NCI-H1930 (cell line): ENCODE measurements at regions not wholly inside any gene's neighbourhood (a gene's known extent, or its start where the extent isn't known, plus 50 kb on each side); places are given as distances from the start of the nearest gene placed in this dataset.
"Not testable (repeated sequence)": the region's sequence is repeated elsewhere in the genome, so short reads cannot be mapped to it uniquely, and the experiment has no call there.

Source experiments
- DNase-seq, 2 experiments: peaks; one replicate each; lab custom pipeline; 2025; lab: John Stamatoyannopoulos, UW

DNA sequence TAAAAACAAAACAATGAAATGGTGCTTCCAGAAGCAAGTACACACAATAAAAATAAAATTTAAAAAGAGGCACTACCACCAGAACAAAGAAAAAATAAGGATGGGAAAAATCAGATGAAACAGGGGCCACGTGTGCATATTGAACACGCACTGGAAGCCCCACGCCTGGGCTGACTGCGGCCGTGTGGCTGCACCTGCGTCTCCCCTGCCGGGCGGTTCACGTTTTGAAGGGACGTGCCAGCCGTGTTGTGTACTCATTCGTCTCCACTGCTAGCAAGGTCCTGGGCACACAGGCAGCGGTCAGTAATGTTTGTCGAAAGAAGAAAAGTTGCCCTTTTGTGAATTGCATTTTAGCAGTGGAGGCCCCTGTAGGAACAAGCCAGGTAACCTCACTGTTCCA lies 255.9 kb upstream of the RNF32 start:
- DNase-seq: no peak

DNA sequence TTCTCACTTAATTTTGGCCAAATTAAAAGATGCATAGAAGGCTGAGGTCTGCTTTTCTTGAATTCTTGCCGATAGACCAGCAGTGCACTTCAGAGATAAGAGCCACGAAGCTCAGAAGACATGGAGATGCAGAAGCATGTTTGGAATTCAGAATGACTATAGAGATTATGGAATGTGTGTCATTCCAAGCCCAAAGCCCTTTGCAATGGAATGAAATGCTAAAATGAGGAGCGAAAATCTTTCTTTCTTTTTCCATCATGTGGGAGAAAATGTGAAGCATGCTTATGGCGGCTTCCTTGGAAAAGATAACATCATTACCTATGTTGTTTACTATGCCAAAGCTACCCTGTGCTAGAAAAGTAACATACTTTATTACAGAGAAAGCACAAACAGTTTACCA lies 257.0 kb upstream of the RNF32 start:
- no peak for DNase-seq

GRCh38 chr7:156380261-156380660 lies 260.3 kb upstream of the RNF32 start:
- no peak for DNase-seq

GRCh38 chr7:156379324-156380070 lies 261.1 kb upstream of the RNF32 start:
- no peak for DNase-seq

DNA sequence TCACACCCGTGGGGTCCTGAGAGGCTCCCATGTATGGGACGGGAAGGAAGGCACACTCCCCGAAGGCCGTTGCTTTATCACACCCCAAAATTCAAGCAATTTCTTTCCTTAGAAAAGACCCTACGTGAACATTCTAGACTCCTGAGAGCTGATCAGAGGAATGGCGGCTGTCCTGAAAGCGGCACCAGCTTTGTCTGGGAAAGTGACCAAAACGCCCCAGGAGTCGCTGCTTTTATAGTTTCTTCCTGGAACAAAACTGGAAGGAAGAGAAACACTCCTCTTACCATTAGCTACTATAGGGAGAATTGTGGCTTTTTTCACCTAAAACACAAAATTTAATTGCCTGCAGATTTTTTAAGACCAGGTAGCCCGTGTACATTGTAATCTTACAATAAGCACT lies 261.8 kb upstream of the RNF32 start:
- no peak for DNase-seq

DNA sequence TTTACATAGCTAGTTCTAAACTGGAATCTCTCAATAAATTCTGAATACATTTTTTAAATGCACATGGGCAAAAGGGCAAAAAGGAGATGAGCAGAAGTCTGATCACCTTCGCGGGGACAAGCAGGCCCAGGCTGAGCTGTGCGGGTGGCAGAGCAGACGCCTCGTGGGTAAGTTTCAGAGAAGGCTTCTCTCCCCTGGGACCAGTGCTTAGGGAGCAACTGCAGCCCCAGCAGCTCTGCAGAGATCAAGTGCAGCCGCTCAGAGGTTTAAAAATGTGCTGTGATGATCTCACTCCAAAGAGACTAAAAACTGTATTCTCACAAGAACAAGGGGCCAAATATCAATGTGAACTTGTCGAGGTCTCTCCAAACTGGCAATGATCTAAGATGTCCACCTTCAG lies 264.3 kb upstream of the RNF32 start:
- DNase-seq: no peak

DNA sequence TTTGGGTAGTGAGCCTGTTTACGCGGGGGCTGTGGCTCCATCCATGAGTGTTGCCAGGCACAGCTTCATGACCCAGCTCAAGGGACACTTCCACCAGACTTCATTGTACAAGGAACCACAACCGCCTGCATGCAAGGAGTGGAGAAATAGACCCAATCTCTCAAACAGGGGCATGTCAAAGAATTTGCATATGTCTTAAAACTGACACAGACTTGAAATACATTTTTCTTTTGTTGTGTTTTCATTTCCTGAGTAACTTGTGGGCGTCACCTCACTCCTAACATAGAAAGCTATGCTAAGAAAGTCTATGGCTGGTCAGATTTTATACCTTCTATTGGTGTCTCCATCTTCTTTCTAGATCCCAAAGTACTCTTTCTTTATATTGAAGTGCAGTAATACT lies 266.2 kb upstream of the RNF32 start:
- DNase-seq: no peak

DNA sequence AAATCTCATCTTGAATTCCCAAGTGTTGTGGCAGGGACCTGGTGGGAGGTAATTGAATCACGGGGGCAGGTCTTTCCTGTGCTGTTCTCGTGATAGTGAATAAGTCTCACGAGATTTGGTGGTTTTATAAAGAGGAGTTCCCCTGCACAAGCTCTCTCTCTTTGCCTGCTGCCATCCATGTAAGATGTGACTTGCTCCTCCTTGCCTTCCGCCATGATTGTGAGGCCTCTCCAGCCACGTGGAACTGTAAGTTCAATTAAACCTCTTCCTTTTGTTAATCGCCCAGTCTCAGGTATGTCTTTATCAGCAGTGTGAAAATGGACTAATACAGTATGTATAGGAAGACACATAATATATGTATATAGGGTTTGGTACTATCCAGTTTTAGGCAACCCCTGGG lies 270.6 kb upstream of the RNF32 start:
- DNase-seq: not testable (repeated sequence)

DNA sequence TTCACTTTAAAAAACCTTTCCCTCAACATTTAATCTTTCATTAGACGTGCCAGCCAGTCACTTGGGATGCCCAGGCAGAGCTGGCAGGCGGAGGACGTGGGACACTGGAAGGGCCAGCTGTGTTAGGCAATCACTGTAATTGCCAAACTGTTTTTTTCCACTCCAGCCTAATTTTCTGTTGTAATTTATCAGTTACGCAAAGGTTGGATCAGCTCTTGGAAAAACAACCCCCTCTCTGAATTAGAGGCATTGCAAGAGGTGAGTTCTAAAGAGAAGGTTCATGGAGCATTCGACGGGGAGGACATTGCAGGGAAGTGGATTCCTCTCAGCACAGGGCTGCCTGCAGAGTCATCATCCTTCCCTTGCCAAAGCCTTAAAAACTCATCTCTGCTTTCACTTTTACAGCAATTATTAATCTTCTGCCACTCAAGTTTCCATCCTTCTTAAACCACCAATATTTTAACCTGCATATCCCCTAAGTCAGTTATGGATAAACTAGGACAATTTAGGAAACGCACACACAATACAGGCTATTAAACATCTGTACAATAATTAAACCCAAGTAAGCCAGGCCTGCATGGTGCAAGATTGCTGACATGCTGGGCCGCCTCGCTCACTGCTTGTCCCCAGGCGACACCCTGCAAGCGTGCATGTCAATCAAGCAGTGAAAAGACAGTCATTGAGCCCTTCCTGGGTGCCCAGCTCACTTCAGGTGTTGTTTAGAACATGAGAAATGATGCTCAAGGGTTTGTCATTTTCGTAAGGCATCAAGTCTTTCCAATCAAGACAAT lies 272.3 kb upstream of the RNF32 start:
- DNase-seq: no peak

- no peak for DNase-seq
These were observed 276.8 kb upstream of the RNF32 start for GRCh38 chr7:156363751-156364150.

- no peak for DNase-seq
These were observed 279.7 kb upstream of the RNF32 start for GRCh38 chr7:156360835-156361234.

- DNase-seq: no peak
These were observed 284.0 kb upstream of the RNF32 start for GRCh38 chr7:156356551-156356950.

DNA sequence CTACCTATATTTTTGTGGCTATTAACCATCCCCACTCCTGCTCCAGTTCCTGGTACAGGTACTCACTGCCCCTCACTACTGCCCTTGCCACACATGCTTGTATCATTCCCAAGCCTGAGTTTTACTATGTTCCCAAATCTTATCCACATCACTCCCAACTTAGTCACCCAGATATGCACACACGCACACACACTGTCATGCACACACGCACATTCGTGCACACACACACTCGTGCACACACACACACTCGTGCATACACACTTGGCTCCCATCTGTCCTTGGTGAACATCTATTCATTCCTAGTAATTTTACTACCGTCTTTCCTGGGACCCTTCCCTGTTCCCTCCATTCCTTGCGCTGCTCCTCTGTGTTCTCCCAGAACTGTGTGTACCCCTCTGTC lies 287.2 kb upstream of the RNF32 start:
- no peak for DNase-seq

DNA sequence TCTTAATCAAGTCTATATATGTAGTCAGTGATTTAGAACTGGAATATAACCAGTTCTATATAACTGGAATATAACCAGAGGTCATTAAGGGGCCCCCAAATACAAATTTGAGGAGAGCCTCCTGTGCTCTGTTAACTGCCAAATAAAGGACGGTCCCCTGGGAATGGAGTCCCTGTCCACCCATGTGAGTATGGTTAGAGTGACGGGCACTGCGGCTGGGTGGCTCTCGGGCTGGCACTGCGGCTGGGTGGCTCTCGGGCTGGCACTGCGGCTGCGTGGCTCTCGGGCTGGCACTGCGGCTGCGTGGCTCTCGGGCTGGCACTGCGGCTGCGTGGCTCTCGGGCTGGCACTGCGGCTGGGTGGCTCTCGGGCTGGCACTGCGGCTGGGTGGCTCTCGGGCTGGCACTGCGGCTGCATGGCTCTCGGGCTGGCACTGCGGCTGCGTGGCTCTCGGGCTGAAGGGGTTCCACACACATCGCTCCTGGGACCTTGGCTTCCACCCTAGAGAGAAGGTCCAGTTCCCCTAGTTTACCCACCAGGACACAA lies 292.8 kb upstream of the RNF32 start:
- not testable (repeated sequence) for DNase-seq

DNA sequence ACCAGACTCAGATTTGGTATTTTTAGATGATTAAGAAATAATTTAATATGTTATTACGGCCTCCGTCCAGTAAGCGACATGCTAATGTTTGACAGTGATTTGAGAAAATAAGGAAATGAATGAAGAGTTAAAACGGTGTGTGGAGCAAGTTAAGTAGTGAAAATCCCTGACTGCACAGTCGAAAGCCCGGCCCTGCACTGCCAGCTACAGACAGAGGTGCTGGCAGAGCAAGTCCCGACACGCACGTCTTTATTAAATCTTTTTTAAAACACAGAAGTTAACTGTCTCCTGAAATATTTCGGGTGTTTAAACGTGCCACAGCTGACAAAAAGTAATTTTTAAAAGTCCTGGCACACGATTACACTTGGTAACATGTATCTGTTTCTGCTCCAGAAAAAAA lies 293.4 kb upstream of the RNF32 start:
- no peak for DNase-seq

DNA sequence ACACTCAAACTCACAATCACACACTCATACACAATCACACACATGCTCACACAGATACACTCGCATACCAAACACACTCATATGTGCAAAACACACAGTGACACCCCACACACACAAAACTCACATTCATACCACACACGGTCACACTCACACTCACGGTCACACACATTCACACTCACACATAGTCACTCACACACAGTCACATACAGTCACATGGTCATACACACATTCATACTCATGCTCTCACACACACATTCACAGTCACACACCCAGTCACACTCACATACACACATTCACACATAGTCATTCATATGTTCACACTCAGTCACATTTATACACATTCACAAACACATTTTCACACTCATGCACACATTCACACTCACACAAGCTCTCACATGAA lies 296.0 kb upstream of the RNF32 start:
- DNase-seq: no peak

GRCh38 chr7:156334636-156335035 lies 305.9 kb upstream of the RNF32 start:
- DNase-seq: no peak

DNA sequence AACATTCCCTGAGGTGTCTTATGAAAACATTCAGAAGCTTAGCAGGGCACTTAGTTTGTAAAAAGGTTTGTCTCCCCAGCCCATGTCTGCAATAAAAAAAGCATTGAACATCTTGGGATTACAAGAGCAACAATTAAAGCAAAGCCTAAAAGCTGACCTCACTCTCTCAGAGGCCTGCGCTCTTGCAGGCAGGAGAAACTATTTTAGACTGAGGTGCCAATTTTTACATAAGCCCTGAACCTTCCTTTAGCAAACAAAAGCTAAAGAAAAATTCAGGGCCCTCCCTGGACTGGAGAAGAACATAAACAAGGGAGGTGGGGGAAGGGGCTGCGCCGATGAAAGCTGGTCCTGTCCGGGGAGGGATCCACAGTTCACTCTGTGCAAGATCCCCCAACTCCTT lies 312.7 kb upstream of the RNF32 start:
- no peak for DNase-seq

GRCh38 chr7:156327474-156327873 lies 313.1 kb upstream of the RNF32 start:
- DNase-seq: no peak

- no peak for DNase-seq
These were observed 316.4 kb upstream of the RNF32 start for GRCh38 chr7:156324201-156324600.

DNA sequence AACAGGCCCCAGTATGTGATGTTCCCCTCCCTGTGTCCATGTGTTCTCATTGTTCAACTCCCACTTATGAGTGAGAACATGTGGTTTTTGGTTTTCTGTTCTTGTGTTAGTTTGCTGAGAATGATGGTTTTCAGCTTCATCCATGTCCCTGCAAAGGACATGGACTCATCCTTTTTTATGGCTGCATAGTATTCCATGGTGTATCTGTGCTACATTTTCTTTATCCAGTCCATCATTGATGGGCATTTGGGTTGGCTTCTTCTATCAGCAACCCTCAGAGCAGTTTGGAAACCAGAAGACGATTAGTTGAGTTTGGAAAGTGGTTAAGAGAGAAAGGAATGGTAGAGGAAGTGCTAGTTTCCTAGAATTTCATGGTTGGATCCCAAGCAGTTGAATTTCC lies 319.1 kb upstream of the RNF32 start:
- not testable (repeated sequence) for DNase-seq

- DNase-seq: no peak
These were observed 321.6 kb upstream of the RNF32 start for GRCh38 chr7:156318926-156319325.

DNA sequence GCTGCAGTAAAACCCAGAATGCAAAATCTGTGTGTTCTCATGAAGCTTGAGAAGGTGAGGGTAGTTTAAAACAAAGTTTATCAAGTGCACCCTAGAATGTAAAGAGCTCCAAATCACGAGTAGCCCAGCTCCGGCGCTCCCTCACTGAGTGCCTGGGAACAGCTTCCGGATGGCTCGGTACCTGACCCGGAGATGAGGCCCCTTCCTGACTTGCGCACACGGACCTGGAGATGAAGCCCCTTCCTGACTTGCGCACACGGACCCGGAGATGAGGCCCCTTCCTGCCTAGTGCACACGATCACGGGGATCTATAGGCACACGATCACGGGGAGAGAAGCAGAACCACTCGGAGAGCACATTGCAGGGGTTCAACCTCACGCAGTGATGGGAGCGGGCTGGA lies 322.1 kb upstream of the RNF32 start:
- DNase-seq: no peak
